ENCODE measurements at regions not wholly inside any gene's neighbourhood (a gene's known extent, or its start where the extent isn't known, plus 50 kb on each side); places are given as distances from the start of the nearest gene placed in this dataset.
A peak's percentile ranks its signal among the peaks of the same experiment; 100 is the strongest.
"Not testable (repeated sequence)": the region's sequence is repeated elsewhere in the genome, so short reads cannot be mapped to it uniquely, and the experiment has no call there.

- Mint-ChIP-seq H3K9me3 (peaks cover 2% of the 10 kb centered on the region), H3K27ac (no peak overlapping the region), H3K36me3 (no peaks in the 10 kb centered on the region), H3K4me3 (no peak overlapping the region), H3K4me1 (no peaks in the 10 kb centered on the region)
- ATAC-seq (no peak), DNase-seq (ENCODE audit: low spot score in 2 of 2) (no peak)
Measured at GRCh38 chrX:102784550-102784949, 64.0 kb downstream of the GPRASP3 start.

- ATAC-seq, result no peak
- Mint-ChIP-seq H3K4me1 (no peaks in the 10 kb centered on the region), H3K36me3 (no peaks in the 10 kb centered on the region), H3K27ac (no peak overlapping the region), H3K9me3 (peaks cover 2% of the 10 kb centered on the region), H3K4me3 (no peak overlapping the region)
- DNase-seq (ENCODE audit: low spot score in 2 of 2), result no peak
Measured at GRCh38 chrX:102787283-102787682, 66.7 kb downstream of the GPRASP3 start.

DNA sequence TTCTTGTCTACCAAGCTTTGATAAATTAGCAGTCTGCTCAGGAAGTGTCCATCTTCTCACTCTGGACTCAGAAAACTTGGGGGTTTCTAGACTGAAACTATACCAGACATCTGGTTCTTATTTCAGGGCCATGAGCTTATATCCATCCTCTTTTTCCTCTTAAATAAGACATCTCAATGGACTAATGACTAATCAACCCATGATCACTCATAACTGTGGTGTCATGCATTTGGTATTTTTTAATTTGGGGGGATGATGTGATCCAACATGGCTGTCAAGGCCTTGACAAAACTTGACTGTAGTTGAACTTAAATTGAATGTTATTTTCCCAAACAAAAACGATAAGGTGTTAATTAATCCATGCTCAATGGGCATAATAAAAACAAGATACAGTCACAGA is 87.8 kb downstream of the GPRASP3 start:
- Mint-ChIP-seq H3K9me3 (no peaks in the 10 kb centered on the region), H3K4me3 (no peak overlapping the region), H3K4me1 (no peaks in the 10 kb centered on the region), H3K27ac (no peak overlapping the region), H3K36me3 (no peaks in the 10 kb centered on the region)
- ATAC-seq, result no peak
- no peak for DNase-seq (ENCODE audit: low spot score in 2 of 2)

DNA sequence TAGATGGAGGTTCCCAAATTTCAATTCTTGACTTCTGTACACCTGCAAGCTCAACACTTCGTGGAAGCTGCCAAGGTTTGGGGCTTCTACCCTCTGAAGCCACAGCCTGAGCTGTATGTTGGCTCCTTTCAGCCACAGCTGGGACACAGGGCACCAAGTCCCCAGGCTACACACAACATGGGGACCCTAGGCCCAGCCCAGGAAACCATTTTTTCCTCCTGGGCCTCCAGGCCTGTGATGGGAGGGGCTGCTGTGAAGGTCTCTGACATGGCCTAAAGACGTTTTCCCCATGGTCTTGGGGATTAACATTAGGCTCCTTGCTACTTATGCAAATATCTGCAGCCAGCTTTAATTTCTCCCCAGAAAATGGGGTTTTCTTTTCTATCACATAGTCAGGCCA is 97.7 kb downstream of the GPRASP3 start:
- H3K36me3 Mint-ChIP-seq; H3K9me3 Mint-ChIP-seq; H3K4me3 Mint-ChIP-seq; H3K4me1 Mint-ChIP-seq; ATAC-seq; DNase-seq (ENCODE audit: low spot score in 2 of 2); H3K27ac Mint-ChIP-seq: not testable (repeated sequence)

DNA sequence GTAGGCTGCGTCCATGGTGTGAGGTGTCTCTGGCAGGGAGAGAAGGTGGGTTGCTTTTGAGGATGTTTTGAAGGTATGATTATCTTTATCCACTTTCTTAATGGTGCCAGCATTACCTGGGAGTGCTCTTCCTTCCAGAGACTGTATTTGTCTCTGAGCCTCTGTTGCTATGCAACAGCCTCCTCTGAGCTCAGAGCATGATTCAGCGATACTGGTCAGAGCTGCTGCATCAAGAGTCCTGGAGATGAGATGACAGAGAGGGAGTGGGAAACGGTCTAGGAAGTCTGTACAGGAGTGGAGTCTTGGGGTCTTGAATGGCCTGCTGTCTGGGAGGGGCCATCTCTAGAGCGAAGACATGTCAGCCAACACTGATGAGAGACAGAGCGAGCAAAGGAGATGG is 104.4 kb upstream of the RAB40AL start:
- no peak for ATAC-seq
- H3K36me3 Mint-ChIP-seq, result no peaks in the 10 kb centered on the region
- H3K9me3 Mint-ChIP-seq, result no peaks in the 10 kb centered on the region
- H3K4me3 Mint-ChIP-seq, result no peak overlapping the region
- H3K4me1 Mint-ChIP-seq, result no peaks in the 10 kb centered on the region
- H3K27ac Mint-ChIP-seq, result no peak overlapping the region
- DNase-seq (ENCODE audit: low spot score in 2 of 2), result no peak

DNA sequence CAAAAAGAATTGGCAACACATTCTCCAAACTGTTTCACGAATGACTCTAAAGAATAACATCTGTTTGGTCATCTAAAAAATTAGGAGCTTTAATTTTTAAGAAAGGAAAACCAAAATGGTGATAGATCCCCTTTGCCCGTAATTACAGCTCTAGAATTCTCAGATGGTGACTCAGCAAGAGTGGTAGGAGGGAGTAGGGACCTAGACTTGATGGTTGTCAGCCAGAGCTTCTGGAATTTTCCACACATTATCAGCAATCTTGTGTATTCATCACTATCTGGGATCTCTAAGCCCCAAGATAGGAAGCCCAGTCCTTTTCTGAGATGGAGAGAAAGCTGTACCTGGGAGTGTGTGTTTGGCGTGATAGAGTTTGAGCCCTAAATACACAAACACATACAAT is 103.9 kb upstream of the RAB40AL start:
- H3K9me3 Mint-ChIP-seq, result no peaks in the 10 kb centered on the region
- no peak overlapping the region for H3K27ac Mint-ChIP-seq
- no peak overlapping the region for H3K4me3 Mint-ChIP-seq
- DNase-seq (ENCODE audit: low spot score in 2 of 2) (no peak), ATAC-seq (no peak)
- no peaks in the 10 kb centered on the region for H3K4me1 Mint-ChIP-seq
- no peaks in the 10 kb centered on the region for H3K36me3 Mint-ChIP-seq

- no peak for ATAC-seq
- H3K9me3 Mint-ChIP-seq, result no peaks in the 10 kb centered on the region
- H3K4me3 Mint-ChIP-seq, result no peak overlapping the region
- no peak overlapping the region for H3K27ac Mint-ChIP-seq
- no peak for DNase-seq (ENCODE audit: low spot score in 2 of 2)
- H3K36me3 Mint-ChIP-seq, result no peaks in the 10 kb centered on the region
- no peaks in the 10 kb centered on the region for H3K4me1 Mint-ChIP-seq
Measured at GRCh38 chrX:102835504-102836146, 101.4 kb upstream of the RAB40AL start.

DNA sequence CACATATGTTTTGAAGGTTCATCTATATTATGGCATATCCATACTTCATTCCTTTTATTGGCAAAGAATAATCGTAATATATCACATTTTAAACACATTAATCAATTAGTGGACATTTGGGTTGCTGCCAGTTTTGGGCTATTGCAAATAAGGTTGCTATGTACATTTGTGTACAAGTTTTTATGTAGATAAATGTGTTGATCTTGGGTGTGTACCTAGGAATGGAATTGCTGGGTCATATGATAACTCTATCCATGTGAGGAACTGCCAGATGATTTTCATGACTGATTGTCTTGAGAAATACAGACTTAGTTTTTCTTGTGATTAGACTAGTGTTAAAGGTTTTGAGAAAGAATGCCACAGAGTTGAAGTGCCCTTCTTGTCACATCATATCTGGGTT is 99.2 kb upstream of the RAB40AL start:
- Mint-ChIP-seq H3K4me3 (no peak overlapping the region), H3K36me3 (no peaks in the 10 kb centered on the region), H3K9me3 (no peaks in the 10 kb centered on the region), H3K4me1 (no peaks in the 10 kb centered on the region), H3K27ac (no peak overlapping the region)
- DNase-seq (ENCODE audit: low spot score in 2 of 2) (no peak), ATAC-seq (no peak)

GRCh38 chrX:102840871-102841705 is 96.0 kb upstream of the RAB40AL start:
- DNase-seq (ENCODE audit: low spot score in 2 of 2), result no peak
- H3K36me3 Mint-ChIP-seq, result no peaks in the 10 kb centered on the region

DNA sequence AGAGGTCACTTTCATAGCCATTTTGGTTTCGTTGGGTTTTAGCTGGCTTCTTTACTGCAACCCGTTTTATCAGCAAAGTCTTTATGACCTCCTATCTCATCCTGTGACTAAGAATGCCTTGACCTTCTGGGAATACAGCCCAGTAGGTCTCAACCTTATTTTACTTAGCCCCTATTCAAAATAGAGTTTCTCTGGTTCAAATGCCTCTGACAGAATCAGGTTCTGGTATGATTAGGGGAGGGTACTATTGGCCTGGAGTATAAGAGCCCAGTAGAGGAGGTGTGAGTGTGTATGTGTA is 95.4 kb upstream of the RAB40AL start:
- Mint-ChIP-seq H3K4me1 (no peaks in the 10 kb centered on the region), H3K4me3 (no peak overlapping the region), H3K9me3 (no peaks in the 10 kb centered on the region), H3K27ac (no peak overlapping the region), H3K36me3 (no peaks in the 10 kb centered on the region)
- DNase-seq (ENCODE audit: low spot score in 2 of 2) (no peak), ATAC-seq (no peak)

More at GRCh38 chrX:102840871-102841705, 96.0 kb upstream of the RAB40AL start:
- no peaks in the 10 kb centered on the region for H3K4me1 Mint-ChIP-seq
- no peak overlapping the region for H3K4me3 Mint-ChIP-seq
- H3K9me3 Mint-ChIP-seq, result no peaks in the 10 kb centered on the region
- no peak for ATAC-seq
- no peak overlapping the region for H3K27ac Mint-ChIP-seq

- no peak for ATAC-seq
- Mint-ChIP-seq H3K9me3 (no peaks in the 10 kb centered on the region), H3K4me1 (no peaks in the 10 kb centered on the region), H3K27ac (no peak overlapping the region), H3K36me3 (no peaks in the 10 kb centered on the region), H3K4me3 (no peak overlapping the region)
- no peak for DNase-seq (ENCODE audit: low spot score in 2 of 2)
Measured at GRCh38 chrX:102845020-102845419, 92.1 kb upstream of the RAB40AL start.

- Mint-ChIP-seq H3K36me3 (no peaks in the 10 kb centered on the region), H3K27ac (no peak overlapping the region), H3K4me3 (no peak overlapping the region), H3K4me1 (no peaks in the 10 kb centered on the region), H3K9me3 (no peaks in the 10 kb centered on the region)
- DNase-seq (ENCODE audit: low spot score in 2 of 2) (no peak), ATAC-seq (no peak)
Measured at GRCh38 chrX:102846544-102847236, 90.4 kb upstream of the RAB40AL start.

DNA sequence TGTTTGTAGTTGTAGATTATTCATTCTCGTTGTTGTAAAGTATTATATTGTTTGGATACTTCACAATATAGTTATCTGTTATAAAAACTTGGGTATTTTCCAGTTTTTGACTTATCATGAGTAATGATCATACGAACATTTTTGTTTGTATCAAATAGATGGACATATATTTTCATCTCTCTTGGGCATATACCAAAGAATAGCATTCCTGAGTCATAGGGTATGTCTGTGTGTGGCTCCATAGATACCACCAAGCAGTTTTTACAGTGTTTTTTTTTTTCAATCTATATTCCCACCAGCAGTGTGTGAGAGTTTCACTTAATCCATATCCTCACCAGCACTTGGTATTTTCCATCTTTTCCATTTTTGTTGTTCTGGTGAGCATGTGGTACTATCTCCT is 89.7 kb upstream of the RAB40AL start:
- Mint-ChIP-seq H3K4me1 (no peaks in the 10 kb centered on the region), H3K36me3 (no peaks in the 10 kb centered on the region)

GRCh38 chrX:102849396-102849795 is 87.7 kb upstream of the RAB40AL start:
- no peaks in the 10 kb centered on the region for H3K36me3 Mint-ChIP-seq
- no peak overlapping the region for H3K4me3 Mint-ChIP-seq
- ATAC-seq (no peak), DNase-seq (ENCODE audit: low spot score in 2 of 2) (no peak)
- H3K27ac Mint-ChIP-seq, result peak overlapping the region; percentile 17
- H3K4me1 Mint-ChIP-seq, result no peaks in the 10 kb centered on the region
- no peaks in the 10 kb centered on the region for H3K9me3 Mint-ChIP-seq

More for the DNA sequence above, 89.7 kb upstream of the RAB40AL start:
- Mint-ChIP-seq H3K4me3 (no peak overlapping the region), H3K9me3 (no peaks in the 10 kb centered on the region), H3K27ac (no peak overlapping the region)
- ATAC-seq, result no peak
- DNase-seq (ENCODE audit: low spot score in 2 of 2), result no peak

DNA sequence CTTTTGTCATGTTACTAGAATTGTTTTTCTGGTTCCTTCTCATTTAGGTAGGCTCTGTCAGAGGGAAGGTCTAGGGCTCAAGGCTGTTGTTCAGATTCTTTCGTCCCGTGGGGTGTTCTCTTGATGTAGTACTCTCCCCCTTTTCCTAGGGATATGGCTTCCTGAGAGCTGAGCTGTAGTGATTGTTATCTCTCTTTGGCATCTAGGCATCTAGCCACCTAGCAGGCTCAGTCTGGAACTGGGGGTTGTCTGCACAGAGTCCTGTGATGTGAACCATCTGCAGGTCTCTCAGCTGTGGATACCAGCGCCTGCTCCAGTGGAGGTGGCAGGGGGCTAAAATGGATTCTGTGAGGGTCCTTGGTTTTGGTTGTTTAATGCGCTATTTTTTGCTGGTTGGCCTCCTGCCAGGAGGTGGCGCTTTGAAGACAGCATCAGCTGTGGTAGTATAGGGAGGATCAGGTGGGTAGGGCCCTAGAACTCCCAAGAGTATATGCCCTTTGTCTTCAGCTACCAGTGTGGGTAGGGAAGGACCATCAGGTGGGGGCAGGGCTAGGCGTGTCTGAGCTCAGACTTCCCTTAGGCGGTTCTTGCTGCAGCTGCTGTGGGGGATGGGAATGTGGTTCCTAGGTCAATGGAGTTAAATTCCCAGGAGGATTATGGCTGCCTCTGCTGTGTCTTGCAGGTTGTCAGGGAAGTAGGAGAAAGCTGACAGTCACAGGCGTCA is 78.1 kb upstream of the RAB40AL start:
- not testable (repeated sequence) for H3K9me3 Mint-ChIP-seq; ATAC-seq; H3K27ac Mint-ChIP-seq; H3K36me3 Mint-ChIP-seq; H3K4me3 Mint-ChIP-seq; H3K4me1 Mint-ChIP-seq; DNase-seq (ENCODE audit: low spot score in 2 of 2)
